ENCODE measurements at regions not wholly inside any gene's neighbourhood (a gene's known extent, or its start where the extent isn't known, plus 50 kb on each side); places are given as distances from the start of the nearest gene placed in this dataset.

- TF ChIP-seq JUND (IDR thresholded peaks at IDR 0.05; ENCODE audit: low read depth, low read length) (no peak), ATF2 (IDR thresholded peaks at IDR 0.05; ENCODE audit: low read length) (no peak), REST (IDR thresholded peaks at IDR 0.05; ENCODE audit: low read depth, low read length) (no peak), JUNB (IDR thresholded peaks at IDR 0.05) (no peak), SKIL (IDR thresholded peaks at IDR 0.05; ENCODE audit: low read depth, poor library complexity, severe bottlenecking) (no peak), HDGF (IDR thresholded peaks at IDR 0.05) (no peak), EGR1 (IDR thresholded peaks at IDR 0.05; ENCODE audit: borderline replicate concordance in 1 of 2, low read depth in 2 of 2, low read length in 2 of 2) (no peak), BCL3 (IDR thresholded peaks at IDR 0.05; ENCODE audit: borderline replicate concordance, insufficient read depth, low read depth, low read length, poor library complexity, severe bottlenecking) (no peak), TAF1 (IDR thresholded peaks at IDR 0.05; ENCODE audit: borderline replicate concordance, low read depth, low read length) (no peak), ESRRA (IDR thresholded peaks at IDR 0.05; ENCODE audit: low read length) (no peak)
- TF ChIP-seq, protein P1, sequence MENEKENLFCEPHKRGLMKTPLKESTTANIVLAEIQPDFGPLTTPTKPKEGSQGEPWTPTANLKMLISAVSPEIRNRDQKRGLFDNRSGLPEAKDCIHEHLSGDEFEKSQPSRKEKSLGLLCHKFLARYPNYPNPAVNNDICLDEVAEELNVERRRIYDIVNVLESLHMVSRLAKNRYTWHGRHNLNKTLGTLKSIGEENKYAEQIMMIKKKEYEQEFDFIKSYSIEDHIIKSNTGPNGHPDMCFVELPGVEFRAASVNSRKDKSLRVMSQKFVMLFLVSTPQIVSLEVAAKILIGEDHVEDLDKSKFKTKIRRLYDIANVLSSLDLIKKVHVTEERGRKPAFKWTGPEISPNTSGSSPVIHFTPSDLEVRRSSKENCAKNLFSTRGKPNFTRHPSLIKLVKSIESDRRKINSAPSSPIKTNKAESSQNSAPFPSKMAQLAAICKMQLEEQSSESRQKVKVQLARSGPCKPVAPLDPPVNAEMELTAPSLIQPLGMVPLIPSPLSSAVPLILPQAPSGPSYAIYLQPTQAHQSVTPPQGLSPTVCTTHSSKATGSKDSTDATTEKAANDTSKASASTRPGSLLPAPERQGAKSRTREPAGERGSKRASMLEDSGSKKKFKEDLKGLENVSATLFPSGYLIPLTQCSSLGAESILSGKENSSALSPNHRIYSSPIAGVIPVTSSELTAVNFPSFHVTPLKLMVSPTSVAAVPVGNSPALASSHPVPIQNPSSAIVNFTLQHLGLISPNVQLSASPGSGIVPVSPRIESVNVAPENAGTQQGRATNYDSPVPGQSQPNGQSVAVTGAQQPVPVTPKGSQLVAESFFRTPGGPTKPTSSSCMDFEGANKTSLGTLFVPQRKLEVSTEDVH (IDR thresholded peaks at IDR 0.05; ENCODE audit: low read depth, partially characterized antibody): no peak
- TF ChIP-seq, protein P2, sequence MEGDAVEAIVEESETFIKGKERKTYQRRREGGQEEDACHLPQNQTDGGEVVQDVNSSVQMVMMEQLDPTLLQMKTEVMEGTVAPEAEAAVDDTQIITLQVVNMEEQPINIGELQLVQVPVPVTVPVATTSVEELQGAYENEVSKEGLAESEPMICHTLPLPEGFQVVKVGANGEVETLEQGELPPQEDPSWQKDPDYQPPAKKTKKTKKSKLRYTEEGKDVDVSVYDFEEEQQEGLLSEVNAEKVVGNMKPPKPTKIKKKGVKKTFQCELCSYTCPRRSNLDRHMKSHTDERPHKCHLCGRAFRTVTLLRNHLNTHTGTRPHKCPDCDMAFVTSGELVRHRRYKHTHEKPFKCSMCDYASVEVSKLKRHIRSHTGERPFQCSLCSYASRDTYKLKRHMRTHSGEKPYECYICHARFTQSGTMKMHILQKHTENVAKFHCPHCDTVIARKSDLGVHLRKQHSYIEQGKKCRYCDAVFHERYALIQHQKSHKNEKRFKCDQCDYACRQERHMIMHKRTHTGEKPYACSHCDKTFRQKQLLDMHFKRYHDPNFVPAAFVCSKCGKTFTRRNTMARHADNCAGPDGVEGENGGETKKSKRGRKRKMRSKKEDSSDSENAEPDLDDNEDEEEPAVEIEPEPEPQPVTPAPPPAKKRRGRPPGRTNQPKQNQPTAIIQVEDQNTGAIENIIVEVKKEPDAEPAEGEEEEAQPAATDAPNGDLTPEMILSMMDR (IDR thresholded peaks at IDR 0.05 in 2 of 3, conservative IDR thresholded peaks at IDR 0.05 in 1 of 3; ENCODE audit: control insufficient read depth in 2 of 3, extremely low read depth in 1 of 3, insufficient read depth in 1 of 3, low read depth in 3 of 3, low read length in 3 of 3): no peak
Measured at GRCh38 chrX:122787231-122787630, 396.8 kb upstream of the GRIA3 start.

Data from GM12878 (cell line).